IPS DF 19.7 (cell line): ENCODE measurements at regions not wholly inside any gene's neighbourhood (a gene's known extent, or its start where the extent isn't known, plus 50 kb on each side); places are given as distances from the start of the nearest gene placed in this dataset.
A peak's percentile ranks its signal among the peaks of the same experiment; 100 is the strongest.
"Not testable (repeated sequence)": the region's sequence is repeated elsewhere in the genome, so short reads cannot be mapped to it uniquely, and the experiment has no call there.

Source experiments
- DNase-seq: peaks from one replicate; pipeline ENCODE4 v3.0.0-alpha.2; 2013; ENCODE audit warnings: low read depth, low spot score

DNA sequence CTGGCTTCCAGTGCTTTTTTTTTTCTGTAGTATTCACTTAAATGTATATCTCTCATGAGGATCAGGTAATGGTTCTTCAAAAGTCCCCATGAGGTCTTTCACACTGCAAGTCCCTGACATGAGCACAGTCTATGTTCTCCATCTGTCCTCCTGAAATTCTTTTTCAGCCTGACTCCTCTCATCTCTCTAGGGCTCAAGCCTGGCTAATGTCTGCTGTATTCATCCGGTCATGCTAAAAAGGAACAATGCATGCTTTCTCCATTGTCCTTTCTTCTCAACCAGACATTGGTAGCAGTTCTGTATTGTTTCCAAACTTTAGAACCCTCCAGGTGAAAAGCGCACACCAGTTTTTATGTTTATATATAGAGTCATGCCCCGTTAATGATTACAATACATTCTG, 368.3 kb upstream of the OLFM3 start:
- no peak for DNase-seq

- no peak for DNase-seq
Measured at GRCh38 chr1:102336602-102337001, 339.9 kb upstream of the OLFM3 start.

- no peak for DNase-seq
Measured at GRCh38 chr1:102318104-102318806, 321.5 kb upstream of the OLFM3 start.

GRCh38 chr1:102315096-102315495, 318.4 kb upstream of the OLFM3 start:
- no peak for DNase-seq

DNA sequence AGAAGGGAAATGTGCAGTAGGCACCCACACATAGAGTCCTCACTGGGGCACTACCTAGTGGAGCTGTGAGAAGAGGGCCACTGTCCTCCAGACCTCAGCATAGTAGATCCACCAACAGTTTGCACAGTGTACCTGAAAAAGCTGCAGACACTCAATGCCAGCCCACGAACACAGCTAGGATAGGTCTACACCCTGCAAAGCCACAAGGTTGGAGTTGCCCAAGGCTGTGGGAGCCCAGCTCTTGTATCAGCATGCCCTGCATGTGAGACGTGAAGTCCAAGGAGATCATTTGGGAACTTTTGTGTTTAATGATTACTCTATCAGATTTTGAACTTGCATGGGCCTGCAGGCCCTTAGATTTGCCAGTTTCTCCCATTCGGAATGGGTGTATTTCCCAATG, 299.4 kb upstream of the OLFM3 start:
- DNase-seq = no peak

- no peak for DNase-seq
Measured at GRCh38 chr1:102282955-102283354, 286.2 kb upstream of the OLFM3 start.

DNA sequence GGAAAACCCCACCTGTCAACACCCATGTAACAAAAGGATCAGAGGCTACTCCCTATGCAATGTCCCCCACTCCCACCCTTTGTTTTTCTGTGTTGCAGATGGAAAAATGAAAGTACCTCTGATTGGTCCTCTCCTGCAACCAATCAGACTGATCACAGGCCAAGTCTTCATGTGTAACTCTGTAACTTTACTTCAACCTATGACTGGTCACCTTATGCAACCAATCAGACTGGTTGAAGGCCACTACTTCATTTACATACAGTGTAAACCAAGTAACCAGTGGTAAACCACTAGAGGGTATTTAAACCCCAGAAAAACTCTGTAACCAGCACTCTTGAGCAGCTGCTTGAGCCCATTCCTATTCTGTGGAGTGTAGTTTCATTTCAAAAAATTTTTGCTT, 266.3 kb upstream of the OLFM3 start:
- DNase-seq = no peak

- DNase-seq = no peak
Measured at GRCh38 chr1:102252731-102253505, 256.2 kb upstream of the OLFM3 start.

GRCh38 chr1:102241431-102242338, 245.0 kb upstream of the OLFM3 start:
- no peak for DNase-seq

- DNase-seq = no peak
Measured at GRCh38 chr1:102239247-102239646, 242.5 kb upstream of the OLFM3 start.

DNA sequence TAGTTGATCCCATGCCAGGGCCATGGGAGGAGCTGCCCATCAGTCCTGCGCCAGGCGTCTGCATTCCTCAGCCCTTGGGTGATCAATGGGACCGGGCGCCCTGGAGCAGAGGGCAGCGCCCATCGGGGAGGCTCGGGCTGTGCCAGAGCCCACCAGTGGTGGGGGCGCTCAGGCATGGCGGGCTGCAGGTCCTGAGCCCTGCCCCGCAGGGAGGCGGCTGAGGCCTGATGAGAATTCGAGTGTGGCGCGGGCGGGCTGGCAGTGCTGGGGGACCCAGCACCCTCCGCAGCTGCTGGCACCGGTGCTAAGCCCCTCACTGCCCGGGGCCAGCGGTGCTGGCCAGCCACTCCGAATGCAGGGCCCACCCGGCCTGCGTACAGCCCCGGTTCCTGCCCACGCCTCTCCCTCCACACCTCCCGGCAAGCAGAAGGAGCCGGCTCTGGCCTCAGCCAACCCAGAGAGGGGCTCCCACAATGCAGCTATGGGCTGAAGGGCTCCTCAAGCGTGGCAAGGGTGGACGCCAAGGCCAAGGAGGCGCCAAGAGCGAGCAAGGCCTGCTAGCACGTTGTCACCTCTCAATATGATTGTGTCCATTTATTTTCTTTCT, 238.1 kb upstream of the OLFM3 start:
- no peak for DNase-seq

DNA sequence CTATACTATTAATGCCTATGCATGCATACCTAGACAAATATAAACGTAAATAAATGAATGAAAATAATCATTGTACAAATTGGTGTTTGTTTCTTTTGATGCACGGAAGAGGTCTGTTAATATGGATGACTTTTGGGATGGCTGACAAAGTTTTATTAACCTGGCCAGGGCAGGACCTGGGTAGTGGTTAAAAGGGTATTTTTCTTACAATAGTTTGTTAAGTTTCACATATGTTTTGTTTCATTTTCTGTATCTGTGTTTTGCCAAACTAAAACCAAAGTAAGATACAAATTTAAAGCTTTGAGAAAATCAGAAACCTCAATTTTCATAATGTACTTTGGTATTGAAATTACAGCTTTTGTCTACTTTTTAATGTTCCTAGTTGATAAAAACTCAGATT, 222.7 kb upstream of the OLFM3 start:
- no peak for DNase-seq

- DNase-seq = not testable (repeated sequence)
Measured at GRCh38 chr1:102210891-102211290, 214.2 kb upstream of the OLFM3 start.

DNA sequence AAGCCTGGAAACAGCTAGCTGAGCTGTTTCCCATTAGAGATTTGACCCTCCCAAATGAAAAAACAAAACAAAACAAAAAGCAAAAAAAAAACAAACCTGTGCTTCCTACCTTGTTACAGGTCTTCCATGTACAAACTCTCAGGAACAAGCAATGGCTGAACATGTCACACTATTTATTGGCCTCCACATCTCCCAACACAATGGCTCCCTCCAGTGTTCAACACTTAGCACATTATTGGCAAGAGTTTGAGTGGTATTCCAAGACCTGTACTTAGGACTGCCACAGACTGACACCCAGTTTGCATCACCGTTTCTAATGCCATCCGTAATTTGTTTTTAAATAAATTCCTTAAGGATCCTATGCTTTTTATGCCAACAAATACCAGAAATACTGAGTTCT, 195.0 kb upstream of the OLFM3 start:
- DNase-seq = peak; percentile 33

DNA sequence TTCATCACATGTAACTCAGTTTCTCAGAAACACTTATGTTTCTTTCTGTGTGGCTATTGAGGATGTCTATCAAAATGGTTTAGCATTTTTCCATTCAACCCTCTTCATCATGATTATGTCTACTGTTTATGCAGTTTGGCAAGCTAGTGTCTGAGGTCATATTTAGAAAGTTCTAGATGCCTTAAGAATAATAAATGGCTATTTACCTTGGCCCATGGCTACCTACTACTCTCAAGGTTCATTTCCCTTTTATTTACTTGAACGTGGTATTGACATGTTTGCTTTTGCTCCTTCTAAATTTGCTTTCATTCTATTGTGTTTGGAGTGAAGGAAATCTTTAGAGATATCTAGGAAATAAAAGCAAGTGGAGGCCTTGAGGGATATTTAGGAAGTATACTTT, 193.7 kb upstream of the OLFM3 start:
- DNase-seq = no peak

DNA sequence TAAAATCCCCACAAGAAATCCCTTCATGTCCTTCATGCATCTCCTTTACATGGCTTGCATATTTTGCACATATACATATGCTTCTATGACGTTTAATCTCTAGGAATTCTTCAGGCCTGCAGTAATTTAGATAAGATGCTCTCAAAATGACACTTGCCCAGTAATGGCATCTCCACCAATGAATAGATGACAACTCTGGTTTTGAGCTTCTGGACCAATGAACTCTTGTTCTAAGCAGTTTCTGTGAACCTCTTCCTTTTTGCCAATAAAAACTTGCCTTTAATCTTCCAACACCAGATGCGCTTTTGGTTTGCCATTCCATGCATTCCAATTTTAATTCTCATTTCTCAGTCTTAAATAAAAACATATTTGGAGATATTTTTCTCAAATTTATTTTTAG, 189.8 kb upstream of the OLFM3 start:
- DNase-seq = no peak

DNA sequence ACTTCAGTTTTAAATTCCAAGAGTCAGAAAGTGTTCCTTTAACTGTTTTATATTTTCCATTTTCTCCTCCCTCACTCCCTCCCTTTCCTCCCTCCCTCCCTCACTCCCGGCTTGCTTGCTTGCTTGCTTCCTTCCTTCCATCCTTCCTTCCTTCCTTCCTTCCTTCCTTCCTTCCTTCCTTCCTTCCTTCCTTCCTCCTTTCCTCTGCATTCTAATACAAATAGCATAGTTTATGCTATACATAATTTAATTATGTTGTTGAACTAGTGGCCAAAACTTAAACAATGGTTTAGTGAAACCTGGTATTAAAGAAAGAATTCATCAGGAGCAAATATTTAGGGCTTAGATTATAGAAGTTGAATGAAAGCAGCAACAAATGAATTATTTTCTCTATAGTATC, 188.5 kb upstream of the OLFM3 start:
- no peak for DNase-seq

DNA sequence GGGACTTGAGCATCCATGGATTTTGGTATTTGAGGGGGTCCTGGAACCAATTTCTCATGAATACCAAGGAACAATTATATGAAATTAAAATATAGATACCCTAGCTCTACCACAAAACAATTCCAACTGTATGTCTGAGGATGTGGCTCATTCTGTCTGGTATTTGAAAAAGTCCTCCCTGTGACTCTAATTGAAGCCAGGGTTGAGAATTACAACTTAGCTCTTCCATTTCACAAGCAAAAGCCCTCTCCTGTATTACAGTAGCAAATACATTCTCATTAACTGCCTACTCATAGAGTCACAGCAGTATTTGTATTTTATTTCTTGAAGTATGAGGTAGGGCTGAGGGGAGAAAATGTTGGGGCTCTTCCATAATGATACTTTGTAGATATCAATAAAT, 187.8 kb upstream of the OLFM3 start:
- no peak for DNase-seq

DNA sequence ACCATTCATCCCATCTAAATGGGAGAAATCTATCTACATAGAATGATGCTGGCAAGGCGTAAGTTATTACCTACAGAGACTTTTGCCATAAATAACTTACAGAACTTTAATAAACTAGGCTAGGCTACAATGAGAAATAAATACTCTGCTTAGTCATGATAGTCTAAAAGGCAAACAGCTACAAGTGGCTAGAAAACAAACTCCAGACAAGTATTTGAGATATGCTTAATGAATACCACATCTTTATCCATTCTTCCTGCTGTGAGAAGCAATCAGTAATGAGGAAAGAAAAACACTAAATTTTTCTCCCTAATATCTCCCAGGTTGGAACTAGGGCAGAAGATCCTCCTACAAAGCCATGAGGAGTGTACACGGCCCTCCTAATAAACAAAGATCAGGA, 187.0 kb upstream of the OLFM3 start:
- DNase-seq = no peak

- DNase-seq = no peak
Measured at GRCh38 chr1:102182603-102183260, 186.0 kb upstream of the OLFM3 start.

GRCh38 chr1:102181341-102181740, 184.6 kb upstream of the OLFM3 start:
- DNase-seq = no peak
